Stomach (tissue), 4 donors: ENCODE measurements at regions not wholly inside any gene's neighbourhood (a gene's known extent, or its start where the extent isn't known, plus 50 kb on each side); places are given as distances from the start of the nearest gene placed in this dataset.

Experiments used
- EP300 ChIP-seq: sonication (generic); formaldehyde crosslinking; IDR thresholded peaks from one replicate; pipeline ENCODE4 v1.6.1; 2017; ENCODE audit warnings: antibody characterized with exemption
- POLR2A ChIP-seq, 4 donors: fragments of 450-650 bp; IDR thresholded peaks; one replicate each; pipeline ENCODE4 v1.6.1; 2016; ENCODE audit warnings: antibody characterized with exemption in 4 of 4, control low read depth in 2 of 4, mild to moderate bottlenecking in 1 of 4, moderate library complexity in 1 of 4
- POLR2AphosphoS5 ChIP-seq, 3 donors: sonication (generic); formaldehyde crosslinking; IDR thresholded peaks; one replicate each; pipeline ENCODE4 v1.6.1; 2016; ENCODE audit warnings: antibody characterized with exemption in 3 of 3
- TF ChIP-seq, protein P1 (sequence below), 7 experiments: fragments of 450-650 bp in 4 of 7; fragments of 200-600 bp in 3 of 7; sonication (generic) in 3 of 7; IDR thresholded peaks; one replicate each; pipeline ENCODE4 v1.5.1; 2016 to 2019; ENCODE audit warnings: antibody characterized with exemption in 7 of 7, control low read depth in 2 of 7, mild to moderate bottlenecking in 1 of 7

DNA sequence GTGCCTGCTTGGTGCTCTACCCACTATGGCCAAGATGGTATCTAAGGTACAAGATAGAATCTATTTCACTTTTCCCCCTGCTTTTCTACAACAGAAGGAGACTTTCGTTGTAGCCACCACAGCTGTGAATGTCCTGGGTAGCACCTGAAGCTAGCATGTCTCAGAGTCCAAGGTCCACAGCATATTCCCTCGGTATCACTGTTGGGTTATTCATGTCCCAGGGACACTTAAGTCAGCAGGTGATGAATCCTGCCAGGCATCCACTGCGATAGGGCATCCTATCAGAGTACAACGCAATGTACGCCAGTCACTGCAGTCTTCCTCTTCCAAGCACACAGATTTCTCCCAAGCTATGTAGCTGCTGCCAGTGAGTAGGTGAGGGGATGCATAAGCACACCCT is 129.1 kb upstream of the LINC00305 start:
- TF ChIP-seq, protein P1, sequence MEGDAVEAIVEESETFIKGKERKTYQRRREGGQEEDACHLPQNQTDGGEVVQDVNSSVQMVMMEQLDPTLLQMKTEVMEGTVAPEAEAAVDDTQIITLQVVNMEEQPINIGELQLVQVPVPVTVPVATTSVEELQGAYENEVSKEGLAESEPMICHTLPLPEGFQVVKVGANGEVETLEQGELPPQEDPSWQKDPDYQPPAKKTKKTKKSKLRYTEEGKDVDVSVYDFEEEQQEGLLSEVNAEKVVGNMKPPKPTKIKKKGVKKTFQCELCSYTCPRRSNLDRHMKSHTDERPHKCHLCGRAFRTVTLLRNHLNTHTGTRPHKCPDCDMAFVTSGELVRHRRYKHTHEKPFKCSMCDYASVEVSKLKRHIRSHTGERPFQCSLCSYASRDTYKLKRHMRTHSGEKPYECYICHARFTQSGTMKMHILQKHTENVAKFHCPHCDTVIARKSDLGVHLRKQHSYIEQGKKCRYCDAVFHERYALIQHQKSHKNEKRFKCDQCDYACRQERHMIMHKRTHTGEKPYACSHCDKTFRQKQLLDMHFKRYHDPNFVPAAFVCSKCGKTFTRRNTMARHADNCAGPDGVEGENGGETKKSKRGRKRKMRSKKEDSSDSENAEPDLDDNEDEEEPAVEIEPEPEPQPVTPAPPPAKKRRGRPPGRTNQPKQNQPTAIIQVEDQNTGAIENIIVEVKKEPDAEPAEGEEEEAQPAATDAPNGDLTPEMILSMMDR (IDR thresholded peaks at IDR 0.05), result no peak
- TF ChIP-seq POLR2A (IDR thresholded peaks at IDR 0.05) (no peak), EP300 (no peak), POLR2AphosphoS5 (IDR thresholded peaks at IDR 0.05) (no peak)
